Activated CD4-positive, alpha-beta memory T cell treated with anti-CD3 and anti-CD28 coated beads, Interleukin-2, amount 10 ng/mL, durations not matched to agents 7 days and 5 days (primary cell): ENCODE measurements at regions not wholly inside any gene's neighbourhood (a gene's known extent, or its start where the extent isn't known, plus 50 kb on each side); places are given as distances from the start of the nearest gene placed in this dataset.
A peak's percentile ranks its signal among the peaks of the same experiment; 100 is the strongest.

ENCODE experiments used
- CTCF ChIA-PET: fragments of 350-600 bp; sonication (Branson Sonifier 250); formaldehyde crosslinking; loops from one replicate; lab custom pipeline; 2021; ENCODE audit warnings: antibody characterized with exemption, inconsistent platforms; lab: Charles Lee
- POLR2A ChIA-PET: fragments of 350-600 bp; sonication (Branson Sonifier 250); formaldehyde crosslinking; loops from one replicate; lab custom pipeline; 2021; ENCODE audit warnings: antibody characterized with exemption; lab: Charles Lee
- DNase-seq: peaks from one replicate; pipeline ENCODE4 v3.0.0-alpha.2; 2020
- H3K27ac Mint-ChIP-seq: one replicate; pipeline ENCODE4 v1.8.0; 2021; ENCODE audit warnings: mild to moderate bottlenecking, mixed read lengths
- H3K27me3 Mint-ChIP-seq: one replicate; pipeline ENCODE4 v1.8.0; 2021; ENCODE audit warnings: mixed read lengths
- H3K36me3 Mint-ChIP-seq: one replicate; pipeline ENCODE4 v1.8.0; 2021; ENCODE audit warnings: low read depth, mixed read lengths
- H3K4me1 Mint-ChIP-seq: one replicate; pipeline ENCODE4 v1.8.0; 2021; ENCODE audit warnings: mixed read lengths
- H3K4me3 Mint-ChIP-seq: one replicate; pipeline ENCODE4 v1.8.0; 2021; ENCODE audit warnings: mild to moderate bottlenecking, mixed read lengths
- H3K9me3 Mint-ChIP-seq: one replicate; pipeline ENCODE4 v1.8.0; 2021; ENCODE audit warnings: mixed read lengths

GRCh38 chr18:76643199-76643598, 148.2 kb upstream of the ZNF516 start:
- CTCF ChIA-PET, result no interaction called here
- no peak for DNase-seq
- Mint-ChIP-seq H3K4me3 (no peak overlapping the region), H3K9me3 (no peaks in the 10 kb centered on the region), H3K4me1 (no peaks in the 10 kb centered on the region), H3K27ac (no peak overlapping the region), H3K27me3 (peaks cover 2% of the 10 kb centered on the region), H3K36me3 (no peaks in the 10 kb centered on the region)
- POLR2A ChIA-PET, result no interaction called here

GRCh38 chr18:76640438-76640837, 145.4 kb upstream of the ZNF516 start:
- Mint-ChIP-seq H3K27me3 (peaks cover 2% of the 10 kb centered on the region), H3K36me3 (no peaks in the 10 kb centered on the region), H3K9me3 (no peaks in the 10 kb centered on the region), H3K27ac (no peak overlapping the region), H3K4me3 (no peak overlapping the region), H3K4me1 (no peaks in the 10 kb centered on the region)
- ChIA-PET CTCF (no interaction called here), POLR2A (no interaction called here)
- DNase-seq, result no peak

GRCh38 chr18:76634564-76634963, 139.5 kb upstream of the ZNF516 start:
- CTCF ChIA-PET, result no interaction called here

GRCh38 chr18:76633588-76634269, 138.7 kb upstream of the ZNF516 start:
- peaks cover 11% of the 10 kb centered on the region for H3K27me3 Mint-ChIP-seq
- H3K4me1 Mint-ChIP-seq, result no peaks in the 10 kb centered on the region
- ChIA-PET CTCF (no interaction called here), POLR2A (no interaction called here)
- H3K9me3 Mint-ChIP-seq, result no peaks in the 10 kb centered on the region
- no peak for DNase-seq
- H3K27ac Mint-ChIP-seq, result no peak overlapping the region
- H3K4me3 Mint-ChIP-seq, result no peak overlapping the region
- H3K36me3 Mint-ChIP-seq, result no peaks in the 10 kb centered on the region

More at GRCh38 chr18:76634564-76634963, 139.5 kb upstream of the ZNF516 start:
- Mint-ChIP-seq H3K36me3 (no peaks in the 10 kb centered on the region), H3K27me3 (peaks cover 8% of the 10 kb centered on the region), H3K27ac (no peak overlapping the region), H3K4me1 (no peaks in the 10 kb centered on the region), H3K9me3 (no peaks in the 10 kb centered on the region), H3K4me3 (no peak overlapping the region)
- POLR2A ChIA-PET, result no interaction called here
- no peak for DNase-seq

- Mint-ChIP-seq H3K9me3 (no peaks in the 10 kb centered on the region), H3K36me3 (no peaks in the 10 kb centered on the region), H3K27me3 (peaks cover 27% of the 10 kb centered on the region), H3K27ac (no peak overlapping the region), H3K4me3 (no peak overlapping the region), H3K4me1 (no peaks in the 10 kb centered on the region)
- CTCF ChIA-PET, result no interaction called here
- DNase-seq, result no peak
- POLR2A ChIA-PET, result no interaction called here
Measured at GRCh38 chr18:76627444-76627843, 132.4 kb upstream of the ZNF516 start.

GRCh38 chr18:76626991-76627390, 131.9 kb upstream of the ZNF516 start:
- no peaks in the 10 kb centered on the region for H3K36me3 Mint-ChIP-seq
- CTCF ChIA-PET, result interaction anchor here (0.6 kb wide), 1 partner anchor 20 kb away, joined by 3 read pairs; no protein-coding TSS in a partner anchor

GRCh38 chr18:76622651-76623050, 127.6 kb upstream of the ZNF516 start:
- Mint-ChIP-seq H3K36me3 (no peaks in the 10 kb centered on the region), H3K9me3 (no peaks in the 10 kb centered on the region), H3K4me1 (peaks cover 11% of the 10 kb centered on the region), H3K4me3 (no peak overlapping the region), H3K27me3 (peaks cover 40% of the 10 kb centered on the region), H3K27ac (no peak overlapping the region)
- CTCF ChIA-PET, result no interaction called here
- no peak for DNase-seq
- POLR2A ChIA-PET, result no interaction called here

More at GRCh38 chr18:76626991-76627390, 131.9 kb upstream of the ZNF516 start:
- Mint-ChIP-seq H3K4me1 (no peaks in the 10 kb centered on the region), H3K4me3 (no peak overlapping the region), H3K27ac (no peak overlapping the region), H3K9me3 (no peaks in the 10 kb centered on the region), H3K27me3 (peaks cover 28% of the 10 kb centered on the region)
- DNase-seq, result no peak
- POLR2A ChIA-PET, result no interaction called here

GRCh38 chr18:76621782-76622495, 126.9 kb upstream of the ZNF516 start:
- Mint-ChIP-seq H3K27me3 (peaks cover 41% of the 10 kb centered on the region), H3K4me1 (peaks cover 11% of the 10 kb centered on the region), H3K36me3 (no peaks in the 10 kb centered on the region), H3K9me3 (no peaks in the 10 kb centered on the region), H3K4me3 (no peak overlapping the region), H3K27ac (no peak overlapping the region)
- CTCF ChIA-PET, result interaction anchor here (1.0 kb wide), 1 partner anchor 36 kb away, joined by 3 read pairs; no protein-coding TSS in a partner anchor
- POLR2A ChIA-PET, result no interaction called here
- DNase-seq, result no peak

GRCh38 chr18:76621226-76621625, 126.2 kb upstream of the ZNF516 start:
- H3K4me1 Mint-ChIP-seq, result peaks cover 11% of the 10 kb centered on the region

GRCh38 chr18:76620321-76621170, 125.5 kb upstream of the ZNF516 start:
- CTCF ChIA-PET, result interaction anchor here (1.0 kb wide), 1 partner anchor 38 kb away, joined by 3 read pairs; no protein-coding TSS in a partner anchor
- peak; percentile 28 for DNase-seq
- Mint-ChIP-seq H3K4me1 (peaks cover 11% of the 10 kb centered on the region), H3K27me3 (peaks cover 41% of the 10 kb centered on the region), H3K9me3 (no peaks in the 10 kb centered on the region), H3K4me3 (no peak overlapping the region), H3K36me3 (no peaks in the 10 kb centered on the region), H3K27ac (no peak overlapping the region)
- POLR2A ChIA-PET, result no interaction called here

More at GRCh38 chr18:76621226-76621625, 126.2 kb upstream of the ZNF516 start:
- Mint-ChIP-seq H3K4me3 (no peak overlapping the region), H3K27ac (no peak overlapping the region), H3K27me3 (peaks cover 41% of the 10 kb centered on the region), H3K36me3 (no peaks in the 10 kb centered on the region), H3K9me3 (no peaks in the 10 kb centered on the region)
- POLR2A ChIA-PET, result no interaction called here
- no peak for DNase-seq
- CTCF ChIA-PET, result interaction anchor here (1.0 kb wide), 1 partner anchor 37 kb away, joined by 3 read pairs; no protein-coding TSS in a partner anchor

- POLR2A ChIA-PET, result no interaction called here
- DNase-seq, result no peak
- Mint-ChIP-seq H3K4me1 (peaks cover 11% of the 10 kb centered on the region), H3K9me3 (no peaks in the 10 kb centered on the region), H3K27ac (no peak overlapping the region), H3K4me3 (no peak overlapping the region), H3K36me3 (no peaks in the 10 kb centered on the region), H3K27me3 (peaks cover 41% of the 10 kb centered on the region)
- CTCF ChIA-PET, result interaction anchor here (0.7 to 1.1 kb wide), 2 partner anchors 10 to 1062 kb away, joined by 3 to 5 read pairs; no protein-coding TSS in a partner anchor
Measured at GRCh38 chr18:76619621-76620315, 124.7 kb upstream of the ZNF516 start.

GRCh38 chr18:76619261-76619620, 124.2 kb upstream of the ZNF516 start:
- CTCF ChIA-PET, result interaction anchor here (0.7 to 1.1 kb wide), 2 partner anchors 9 to 1062 kb away, joined by 3 to 5 read pairs; no protein-coding TSS in a partner anchor
- Mint-ChIP-seq H3K4me3 (no peak overlapping the region), H3K4me1 (peaks cover 11% of the 10 kb centered on the region), H3K9me3 (no peaks in the 10 kb centered on the region), H3K27me3 (peaks cover 41% of the 10 kb centered on the region), H3K27ac (no peak overlapping the region), H3K36me3 (no peaks in the 10 kb centered on the region)
- POLR2A ChIA-PET, result no interaction called here
- DNase-seq, result no peak
